ENCODE measurements at regions not wholly inside any gene's neighbourhood (a gene's known extent, or its start where the extent isn't known, plus 50 kb on each side); places are given as distances from the start of the nearest gene placed in this dataset.
"Not testable (repeated sequence)": the region's sequence is repeated elsewhere in the genome, so short reads cannot be mapped to it uniquely, and the experiment has no call there.

DNA sequence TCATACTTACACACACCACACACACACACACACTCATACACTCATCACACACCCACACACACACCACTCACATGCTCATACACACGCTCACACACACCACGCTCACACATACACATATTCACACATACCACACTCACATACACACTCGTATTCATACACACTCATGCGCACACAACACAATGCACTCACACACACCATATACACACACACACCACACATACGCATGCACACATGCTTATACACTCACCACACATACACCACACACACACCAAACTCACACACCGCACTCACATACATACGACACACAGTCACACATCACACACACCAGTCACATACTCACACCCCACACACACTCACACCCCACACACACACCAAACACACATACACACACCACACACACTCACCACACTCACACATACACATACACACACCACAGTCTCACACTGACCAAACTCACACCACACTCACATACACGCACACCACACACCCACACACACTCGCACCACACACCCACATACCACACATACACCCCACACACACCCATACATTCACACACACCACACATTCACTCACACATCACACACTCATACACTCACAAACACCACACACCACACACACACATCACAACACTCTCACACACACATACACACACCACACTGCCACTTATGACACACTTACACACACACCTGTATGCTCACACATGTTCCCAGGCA is 88.9 kb downstream of the IRX5 start:
- in situ Hi-C loops (cut with HindIII; ENCODE audit: low sequenced_read_pairs), result no loop called here
- no peak for TF ChIP-seq CTCF (IDR thresholded peaks at IDR 0.05; ENCODE audit: low read depth, low read length)
- no peak overlapping the region for H3K4me3 ChIP-seq (ENCODE audit: low read depth, low read length)
- DNase-seq (ENCODE audit: low read depth, low spot score), result no peak

- no peak overlapping the region for H3K4me3 ChIP-seq (ENCODE audit: low read depth, low read length)
- DNase-seq (ENCODE audit: low read depth, low spot score), result peak; percentile 74
- in situ Hi-C loops (cut with HindIII; ENCODE audit: low sequenced_read_pairs), result no loop called here
- peak; percentile 34 for TF ChIP-seq CTCF (IDR thresholded peaks at IDR 0.05; ENCODE audit: low read depth, low read length)
Observed at GRCh38 chr16:55021595-55022475, 91.2 kb downstream of the IRX5 start.

- H3K4me3 ChIP-seq (ENCODE audit: low read depth, low read length); in situ Hi-C loops (cut with HindIII; ENCODE audit: low sequenced_read_pairs); DNase-seq (ENCODE audit: low read depth, low spot score): not testable (repeated sequence)
Observed at GRCh38 chr16:55027260-55027659, 96.6 kb downstream of the IRX5 start.

DNA sequence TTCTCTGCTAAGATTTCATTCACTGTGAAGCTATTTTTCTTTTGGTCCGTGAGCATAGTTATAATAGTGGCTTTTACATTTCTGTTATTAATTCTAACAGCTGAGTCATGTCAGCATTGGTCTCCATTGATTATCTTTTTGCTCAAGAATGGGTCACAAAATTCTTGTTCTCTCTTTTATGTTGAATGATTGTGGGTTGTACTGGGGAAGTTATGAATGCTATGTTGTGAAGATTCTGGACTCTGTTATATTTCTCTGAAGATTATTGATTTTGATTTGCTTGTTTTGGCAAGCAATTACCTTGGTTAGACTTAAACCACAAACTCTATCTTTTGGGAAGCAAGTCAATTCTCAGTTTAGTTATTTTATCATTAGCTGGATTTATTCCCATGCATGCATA is 98.8 kb downstream of the IRX5 start:
- no peak for DNase-seq (ENCODE audit: low read depth, low spot score)
- no peak overlapping the region for H3K4me3 ChIP-seq (ENCODE audit: low read depth, low read length)
- no peak for TF ChIP-seq CTCF (IDR thresholded peaks at IDR 0.05; ENCODE audit: low read depth, low read length)
- in situ Hi-C loops (cut with HindIII; ENCODE audit: low sequenced_read_pairs), result no loop called here

DNA sequence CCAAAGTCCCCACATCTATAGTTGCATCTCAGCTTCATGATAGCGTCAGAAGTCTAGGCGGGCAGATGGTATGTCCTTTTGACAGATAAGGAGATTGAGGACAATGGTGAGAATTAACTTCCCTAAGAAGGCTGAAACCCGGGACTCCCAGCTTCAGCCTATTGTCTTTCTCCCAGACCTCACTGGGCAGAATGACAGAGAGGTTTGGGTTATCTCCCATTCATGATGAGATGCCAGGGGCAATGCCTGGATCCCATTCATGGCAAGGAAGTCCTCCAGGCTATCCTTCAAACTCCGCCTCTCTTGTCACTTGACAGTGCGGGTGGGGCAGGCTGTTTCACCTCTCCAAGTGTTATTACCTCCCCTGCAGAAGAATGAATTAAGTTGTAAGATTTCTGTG is 100.3 kb downstream of the IRX5 start:
- in situ Hi-C loops (cut with HindIII; ENCODE audit: low sequenced_read_pairs), result no loop called here
- H3K4me3 ChIP-seq (ENCODE audit: low read depth, low read length), result no peak overlapping the region
- no peak for TF ChIP-seq CTCF (IDR thresholded peaks at IDR 0.05; ENCODE audit: low read depth, low read length)
- no peak for DNase-seq (ENCODE audit: low read depth, low spot score)

GRCh38 chr16:55031481-55031880 is 100.8 kb downstream of the IRX5 start:
- in situ Hi-C loops (cut with HindIII; ENCODE audit: low sequenced_read_pairs), result no loop called here
- H3K4me3 ChIP-seq (ENCODE audit: low read depth, low read length), result no peak overlapping the region
- TF ChIP-seq CTCF (IDR thresholded peaks at IDR 0.05; ENCODE audit: low read depth, low read length), result no peak
- DNase-seq (ENCODE audit: low read depth, low spot score), result no peak
